ENCODE measurements at regions not wholly inside any gene's neighbourhood (a gene's known extent, or its start where the extent isn't known, plus 50 kb on each side); places are given as distances from the start of the nearest gene placed in this dataset.

DNA sequence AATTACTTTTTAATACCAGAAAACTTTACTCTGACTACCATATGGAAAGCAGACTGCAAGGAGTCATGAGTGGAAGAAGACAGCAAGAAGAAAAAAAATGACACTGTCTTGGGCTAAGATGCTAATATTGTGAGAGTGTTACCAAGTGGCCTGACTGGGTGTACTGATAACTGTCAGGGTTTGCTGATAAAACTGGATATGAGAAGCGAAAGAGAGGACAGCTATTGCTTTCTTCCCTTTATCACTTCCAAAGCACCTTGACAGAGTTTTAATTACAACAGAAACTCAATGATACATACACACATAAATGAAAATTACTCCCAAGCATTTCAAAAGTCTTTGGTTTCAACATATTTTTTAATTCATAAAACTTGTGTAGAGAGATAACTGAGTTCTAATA is 368.5 kb downstream of the ZEB2 start (continued):
- TF ChIP-seq, protein P1, sequence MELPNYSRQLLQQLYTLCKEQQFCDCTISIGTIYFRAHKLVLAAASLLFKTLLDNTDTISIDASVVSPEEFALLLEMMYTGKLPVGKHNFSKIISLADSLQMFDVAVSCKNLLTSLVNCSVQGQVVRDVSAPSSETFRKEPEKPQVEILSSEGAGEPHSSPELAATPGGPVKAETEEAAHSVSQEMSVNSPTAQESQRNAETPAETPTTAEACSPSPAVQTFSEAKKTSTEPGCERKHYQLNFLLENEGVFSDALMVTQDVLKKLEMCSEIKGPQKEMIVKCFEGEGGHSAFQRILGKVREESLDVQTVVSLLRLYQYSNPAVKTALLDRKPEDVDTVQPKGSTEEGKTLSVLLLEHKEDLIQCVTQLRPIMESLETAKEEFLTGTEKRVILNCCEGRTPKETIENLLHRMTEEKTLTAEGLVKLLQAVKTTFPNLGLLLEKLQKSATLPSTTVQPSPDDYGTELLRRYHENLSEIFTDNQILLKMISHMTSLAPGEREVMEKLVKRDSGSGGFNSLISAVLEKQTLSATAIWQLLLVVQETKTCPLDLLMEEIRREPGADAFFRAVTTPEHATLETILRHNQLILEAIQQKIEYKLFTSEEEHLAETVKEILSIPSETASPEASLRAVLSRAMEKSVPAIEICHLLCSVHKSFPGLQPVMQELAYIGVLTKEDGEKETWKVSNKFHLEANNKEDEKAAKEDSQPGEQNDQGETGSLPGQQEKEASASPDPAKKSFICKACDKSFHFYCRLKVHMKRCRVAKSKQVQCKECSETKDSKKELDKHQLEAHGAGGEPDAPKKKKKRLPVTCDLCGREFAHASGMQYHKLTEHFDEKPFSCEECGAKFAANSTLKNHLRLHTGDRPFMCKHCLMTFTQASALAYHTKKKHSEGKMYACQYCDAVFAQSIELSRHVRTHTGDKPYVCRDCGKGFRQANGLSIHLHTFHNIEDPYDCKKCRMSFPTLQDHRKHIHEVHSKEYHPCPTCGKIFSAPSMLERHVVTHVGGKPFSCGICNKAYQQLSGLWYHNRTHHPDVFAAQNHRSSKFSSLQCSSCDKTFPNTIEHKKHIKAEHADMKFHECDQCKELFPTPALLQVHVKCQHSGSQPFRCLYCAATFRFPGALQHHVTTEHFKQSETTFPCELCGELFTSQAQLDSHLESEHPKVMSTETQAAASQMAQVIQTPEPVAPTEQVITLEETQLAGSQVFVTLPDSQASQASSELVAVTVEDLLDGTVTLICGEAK (IDR thresholded peaks at IDR 0.05): no peak
- TF ChIP-seq, protein P1 (CRISPR knock-in tag; IDR thresholded peaks at IDR 0.05): no peak
- TF ChIP-seq CREB3L1 (IDR thresholded peaks at IDR 0.05; ENCODE audit: borderline replicate concordance, low read depth): no peak
- no peak for TF ChIP-seq ZNF174 (CRISPR knock-in tag; IDR thresholded peaks at IDR 0.05)
- TF ChIP-seq TFAM (CRISPR knock-in tag; conservative IDR thresholded peaks at IDR 0.05): no peak
- peak; percentile 90 for TF ChIP-seq EP300 (IDR thresholded peaks at IDR 0.05; ENCODE audit: low read length)
- TF ChIP-seq, protein P2, sequence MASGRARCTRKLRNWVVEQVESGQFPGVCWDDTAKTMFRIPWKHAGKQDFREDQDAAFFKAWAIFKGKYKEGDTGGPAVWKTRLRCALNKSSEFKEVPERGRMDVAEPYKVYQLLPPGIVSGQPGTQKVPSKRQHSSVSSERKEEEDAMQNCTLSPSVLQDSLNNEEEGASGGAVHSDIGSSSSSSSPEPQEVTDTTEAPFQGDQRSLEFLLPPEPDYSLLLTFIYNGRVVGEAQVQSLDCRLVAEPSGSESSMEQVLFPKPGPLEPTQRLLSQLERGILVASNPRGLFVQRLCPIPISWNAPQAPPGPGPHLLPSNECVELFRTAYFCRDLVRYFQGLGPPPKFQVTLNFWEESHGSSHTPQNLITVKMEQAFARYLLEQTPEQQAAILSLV (tag; IDR thresholded peaks at IDR 0.05): no peak
- TF ChIP-seq TCF3 (CRISPR knock-in tag; IDR thresholded peaks at IDR 0.05): peak; percentile 86
- TF ChIP-seq ZNF280B (CRISPR knock-in tag; IDR thresholded peaks at IDR 0.05): no peak
- no peak for TF ChIP-seq SIX5 (IDR thresholded peaks at IDR 0.05; ENCODE audit: borderline replicate concordance in 1 of 2, insufficient read depth in 1 of 2, low read depth in 1 of 2, low read length in 2 of 2)
- peak; percentile 59; the same call in 1 of the 2 replicates for TF ChIP-seq MECOM (CRISPR knock-in tag; IDR thresholded peaks at IDR 0.05)
- TF ChIP-seq POLR2A (conservative IDR thresholded peaks at IDR 0.05): no peak
- TF ChIP-seq NR2C1 (IDR thresholded peaks at IDR 0.05): no peak
- no peak for TF ChIP-seq NR2C1 (tag; IDR thresholded peaks at IDR 0.05)
- no peak for TF ChIP-seq PCBP1 (IDR thresholded peaks at IDR 0.05; ENCODE audit: low read depth, low read length, poor library complexity, severe bottlenecking)
